Hematopoietic multipotent progenitor cell treated with erythropoietin and hydrocortisone succinate and interleukin-3 and kit ligand, for 17 days (in vitro differentiated cells): ENCODE measurements at regions not wholly inside any gene's neighbourhood (a gene's known extent, or its start where the extent isn't known, plus 50 kb on each side); places are given as distances from the start of the nearest gene placed in this dataset.
"Not testable (repeated sequence)": the region's sequence is repeated elsewhere in the genome, so short reads cannot be mapped to it uniquely, and the experiment has no call there.

ENCODE experiments used
- DNase-seq: peaks from one replicate; pipeline ENCODE4 v3.0.0-alpha.2; 2015; ENCODE audit warnings: low spot score

DNA sequence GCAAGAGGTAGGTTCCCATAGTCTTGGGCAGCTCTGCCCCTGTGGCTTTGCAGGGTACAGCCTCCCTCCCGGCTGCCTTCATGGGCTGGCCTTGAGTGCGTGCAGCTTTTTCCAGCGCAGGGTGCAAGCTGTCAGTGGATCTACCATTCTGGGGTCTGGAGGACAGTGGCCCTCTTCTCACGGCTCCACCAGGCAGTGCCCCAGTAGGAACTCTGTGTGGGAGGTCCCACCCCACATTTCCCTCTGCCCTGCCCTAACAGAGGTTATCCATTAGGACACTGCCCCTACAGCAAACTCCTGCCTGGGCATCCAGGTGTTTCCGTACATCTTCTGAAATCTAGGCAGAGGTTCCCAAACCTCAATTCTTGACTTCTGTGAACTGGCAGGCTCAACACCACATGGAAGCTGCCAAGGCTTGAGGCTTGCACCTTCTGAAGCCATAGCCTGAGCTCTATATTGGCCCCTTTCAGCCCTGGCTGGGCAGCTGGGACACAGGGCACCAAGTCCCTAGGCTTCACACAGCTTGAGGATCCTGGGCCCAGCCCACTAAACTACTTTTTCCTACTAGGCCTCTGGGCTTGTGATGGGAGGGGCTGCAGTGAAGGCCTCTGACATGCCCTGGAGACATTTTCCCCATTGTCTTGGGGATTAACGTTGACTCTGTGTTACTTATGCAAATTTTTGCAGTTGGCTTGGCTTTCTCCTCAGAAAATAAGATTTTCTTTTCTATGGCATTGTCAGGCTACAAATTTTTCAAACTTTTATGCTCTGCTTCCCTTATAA is 482.7 kb downstream of the CNTN3 start:
- DNase-seq = not testable (repeated sequence)

DNA sequence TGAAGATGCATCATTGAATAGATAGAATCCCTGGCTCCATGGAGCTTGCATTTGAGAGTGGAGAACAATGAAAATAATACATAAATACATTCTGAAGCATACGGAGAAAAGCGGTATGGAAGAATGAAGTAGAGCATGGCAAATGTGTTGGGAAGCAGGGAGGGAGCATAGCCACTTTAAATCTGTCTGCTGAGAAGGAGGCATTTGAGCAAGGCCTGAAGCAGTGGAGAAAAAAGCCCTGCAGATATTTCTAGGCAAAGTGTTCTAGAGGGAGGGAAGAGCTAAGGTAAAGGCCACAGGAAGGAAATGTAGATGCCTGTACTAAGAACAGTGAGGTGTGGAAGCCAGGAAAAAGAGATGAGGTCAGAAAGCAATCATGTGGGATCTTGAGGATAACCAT is 484.8 kb downstream of the CNTN3 start:
- no peak for DNase-seq

DNA sequence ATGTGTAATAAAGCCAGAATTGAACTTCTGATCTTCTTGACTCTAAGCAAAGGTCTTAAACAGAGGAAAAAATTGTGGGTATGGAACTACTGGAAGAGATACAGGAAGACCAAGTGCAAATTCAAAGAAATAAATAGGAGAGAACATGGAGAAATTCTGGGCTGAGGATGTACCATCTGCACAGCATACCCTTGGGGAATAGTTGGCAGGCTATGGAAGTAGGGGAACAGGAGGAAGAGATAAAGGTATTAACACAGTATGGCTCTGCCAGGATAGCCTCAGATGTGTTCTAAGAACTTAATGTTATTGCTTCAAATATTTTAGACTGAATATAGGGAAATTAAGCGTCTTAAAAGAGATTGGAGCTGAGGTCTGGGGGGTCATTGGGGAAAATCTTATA is 485.4 kb downstream of the CNTN3 start:
- no peak for DNase-seq

DNA sequence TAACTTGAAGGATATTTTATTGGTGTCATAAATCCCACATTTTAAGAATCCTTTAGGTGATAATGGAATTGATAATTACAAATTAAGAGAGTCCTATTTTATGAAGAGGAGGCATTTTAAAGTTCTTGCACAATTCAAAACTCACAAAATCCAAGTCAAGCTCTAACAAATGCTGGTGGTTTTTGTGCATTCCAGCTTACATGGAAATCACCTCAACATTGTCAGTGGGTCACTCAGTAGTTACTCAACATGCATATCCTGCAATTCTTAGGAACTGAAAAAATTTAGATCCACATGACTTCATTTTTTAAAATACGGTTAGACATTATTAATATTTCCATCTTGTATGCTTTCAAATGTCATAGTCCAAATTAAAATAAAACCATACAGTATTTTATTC is 487.2 kb downstream of the CNTN3 start:
- DNase-seq = no peak

DNA sequence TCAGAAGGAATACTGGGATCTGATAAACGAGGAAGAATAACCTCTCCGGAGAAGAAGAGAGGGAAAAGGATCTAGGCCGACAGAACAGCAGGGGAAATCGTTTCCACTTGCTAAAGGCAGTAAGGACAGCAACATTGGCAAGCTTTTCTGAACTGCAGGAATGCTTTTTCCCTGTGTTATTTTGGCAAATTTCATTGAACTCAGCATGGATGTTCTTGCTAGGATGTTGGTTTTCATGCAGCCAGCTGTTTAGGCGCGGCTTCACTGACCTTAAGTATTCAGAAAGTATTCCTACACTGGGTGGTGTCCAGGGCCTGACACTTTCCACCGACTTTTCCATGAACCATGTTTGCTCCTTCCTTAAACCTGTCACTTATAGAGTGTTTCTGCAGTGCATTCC is 489.7 kb downstream of the CNTN3 start:
- DNase-seq = no peak

DNA sequence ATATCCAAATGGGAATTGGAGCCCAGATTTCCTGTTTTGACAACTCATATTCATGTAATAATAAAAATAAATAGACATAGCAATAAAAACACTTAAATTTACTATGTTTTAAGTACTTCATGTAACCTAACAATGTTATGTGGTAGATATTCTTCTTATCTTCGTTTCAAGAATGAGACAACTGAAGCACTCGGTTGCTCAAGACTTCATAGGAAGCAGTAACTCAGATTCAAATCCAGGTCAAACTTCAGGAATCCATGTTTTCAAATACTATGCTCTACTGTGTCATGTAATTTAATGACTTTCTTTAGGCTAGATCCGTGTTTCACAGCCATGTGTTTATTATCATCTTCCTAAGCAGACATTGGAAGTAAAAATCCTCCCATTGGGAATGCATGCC is 492.2 kb downstream of the CNTN3 start:
- DNase-seq = no peak

DNA sequence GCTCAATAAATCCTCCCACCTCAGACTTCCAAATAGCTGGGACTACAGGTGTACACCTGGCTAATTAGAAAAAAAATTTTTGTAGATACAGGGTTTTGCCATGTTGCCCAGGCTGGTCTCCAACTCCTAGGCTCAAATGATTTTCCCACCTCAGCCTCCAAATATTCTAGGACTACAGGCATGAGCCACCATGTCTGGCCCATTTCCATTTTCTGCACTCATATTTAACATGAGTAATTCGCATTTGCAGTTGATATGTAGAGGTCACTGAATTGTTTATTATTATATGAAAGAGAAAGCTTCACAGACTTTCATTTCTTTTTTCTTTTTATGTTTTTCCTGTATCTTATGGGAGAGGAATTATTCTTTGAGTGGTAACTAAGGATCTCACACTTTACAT is 492.7 kb downstream of the CNTN3 start:
- no peak for DNase-seq

DNA sequence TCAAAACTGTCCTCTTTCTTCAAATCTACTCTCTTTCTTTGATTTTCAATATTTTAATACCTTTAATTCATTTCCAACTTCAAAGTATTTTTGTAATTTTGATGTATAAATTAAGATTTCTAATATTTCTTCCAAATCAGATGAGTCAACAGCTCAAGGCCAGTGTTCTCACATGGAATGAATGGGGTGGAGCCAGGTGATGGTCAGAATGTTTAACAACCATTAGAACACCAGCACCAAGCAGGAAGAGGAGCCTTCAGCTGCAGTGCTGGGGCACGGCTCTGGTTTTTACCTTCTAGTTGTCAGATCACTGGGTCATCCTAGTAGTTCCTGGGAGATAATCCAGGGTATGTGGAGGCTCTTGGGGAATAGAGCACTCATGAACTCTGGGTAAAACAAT is 494.5 kb upstream of the PDZRN3 start:
- no peak for DNase-seq

DNA sequence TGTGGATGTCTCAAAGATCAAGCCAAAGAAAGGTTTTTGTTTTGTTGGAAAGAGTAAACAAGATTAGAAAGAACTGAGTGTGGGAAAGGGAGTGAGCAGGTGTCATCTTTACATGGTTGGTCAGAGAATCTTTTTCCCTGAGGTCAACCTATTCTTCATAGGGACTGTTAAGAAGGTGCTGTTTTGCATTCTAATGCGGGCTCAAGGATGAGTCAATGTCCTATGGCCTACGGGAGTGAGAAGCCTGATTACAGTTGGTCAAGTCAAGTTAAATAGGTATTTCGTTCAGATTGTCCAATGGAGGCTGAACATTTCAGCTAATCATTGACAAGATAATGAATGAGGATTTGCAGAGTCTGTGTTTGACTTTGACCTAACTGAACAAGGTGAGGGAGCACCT is 491.2 kb upstream of the PDZRN3 start:
- DNase-seq = no peak

DNA sequence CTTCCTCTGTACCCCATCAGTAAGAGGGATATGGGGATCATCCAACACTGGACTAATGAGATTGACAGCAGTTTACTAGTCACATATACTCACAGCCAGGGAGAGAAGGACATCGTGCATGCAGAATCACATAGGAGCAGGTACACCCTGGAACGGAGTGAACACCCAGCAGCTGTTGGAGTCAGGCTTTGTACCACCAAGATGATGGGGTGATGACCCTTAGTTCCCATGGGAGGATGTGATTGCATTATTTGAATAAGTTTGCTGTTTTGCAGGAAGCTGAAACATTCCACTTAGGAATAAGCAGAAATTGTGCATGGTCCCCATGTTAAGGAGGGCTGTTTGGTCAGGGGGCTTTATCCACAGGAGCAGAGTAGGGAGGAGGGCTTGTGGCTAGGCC is 482.7 kb upstream of the PDZRN3 start:
- no peak for DNase-seq

DNA sequence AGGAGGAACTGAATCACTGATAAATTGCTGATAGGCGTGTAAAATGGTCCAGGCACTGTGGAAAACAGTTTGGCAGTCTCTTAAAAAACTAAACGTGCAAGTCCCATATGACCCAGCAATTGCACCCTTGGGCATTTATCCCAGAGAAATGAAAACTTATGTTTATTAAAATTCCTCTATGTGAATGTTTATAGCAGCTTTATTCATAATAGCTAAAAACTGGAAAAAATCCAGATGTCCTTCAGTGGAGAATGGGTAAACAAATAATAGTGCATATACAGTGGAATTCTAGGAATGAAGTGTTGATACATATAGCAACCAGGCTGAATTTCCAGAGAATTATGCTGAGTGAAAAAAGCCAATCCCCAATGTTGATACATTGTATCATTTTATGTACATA is 482.2 kb upstream of the PDZRN3 start:
- DNase-seq = no peak

DNA sequence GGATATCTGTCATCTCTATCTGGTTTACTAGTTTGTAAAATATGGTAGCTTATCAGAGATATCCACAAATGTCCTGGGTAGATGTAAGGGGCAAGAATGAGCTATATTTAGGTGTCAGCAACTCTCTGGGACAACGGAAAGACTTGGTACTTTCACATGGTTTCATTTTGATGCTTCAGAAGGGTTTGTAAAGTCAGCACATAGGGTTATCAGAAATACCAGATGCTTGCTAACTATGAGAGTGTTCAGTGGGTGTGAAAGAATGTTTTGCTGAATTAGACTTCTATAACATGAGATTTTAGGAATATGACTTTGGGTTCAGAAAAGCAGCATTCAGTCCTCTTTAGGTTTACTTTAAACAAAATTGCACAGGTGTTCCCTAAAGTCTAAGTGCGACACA is 466.5 kb upstream of the PDZRN3 start:
- no peak for DNase-seq

DNA sequence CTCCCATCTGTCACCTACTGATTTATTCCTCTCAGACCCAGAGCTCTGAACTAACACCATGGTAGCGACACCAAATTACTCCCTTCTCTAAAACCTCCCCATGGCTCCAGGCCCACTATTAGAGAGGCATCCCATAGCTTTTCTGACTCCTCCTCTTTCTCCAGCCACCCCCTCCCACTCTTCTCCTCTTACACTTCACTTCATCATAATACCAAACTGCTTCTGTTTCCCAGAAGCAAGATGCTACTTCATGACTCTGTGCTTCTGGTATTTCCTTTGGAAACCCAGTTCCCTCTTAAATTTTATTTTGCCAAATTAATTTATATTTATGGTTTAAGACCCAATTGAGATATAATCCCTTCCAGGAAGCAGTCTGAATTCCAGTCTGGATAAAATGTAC is 465.1 kb upstream of the PDZRN3 start:
- no peak for DNase-seq

DNA sequence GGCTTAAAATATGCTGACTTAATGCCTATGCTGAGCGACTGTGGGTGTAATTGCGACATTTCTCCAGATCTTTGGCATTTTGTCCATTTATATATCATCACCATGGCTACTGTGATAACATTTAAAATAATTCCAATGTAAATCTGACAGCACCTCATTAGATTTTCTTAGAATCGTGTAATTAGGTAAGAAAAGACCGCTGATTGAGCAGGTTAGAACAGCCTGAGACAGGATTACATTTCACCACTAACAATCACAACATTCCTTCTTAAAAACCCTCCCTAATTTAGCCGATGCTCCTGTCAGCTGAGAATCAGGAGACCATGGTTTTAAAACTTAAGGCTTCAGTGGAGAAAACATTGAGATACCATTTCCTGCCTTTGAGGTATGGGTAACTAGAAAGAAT is 455.3 kb upstream of the PDZRN3 start:
- DNase-seq = no peak

DNA sequence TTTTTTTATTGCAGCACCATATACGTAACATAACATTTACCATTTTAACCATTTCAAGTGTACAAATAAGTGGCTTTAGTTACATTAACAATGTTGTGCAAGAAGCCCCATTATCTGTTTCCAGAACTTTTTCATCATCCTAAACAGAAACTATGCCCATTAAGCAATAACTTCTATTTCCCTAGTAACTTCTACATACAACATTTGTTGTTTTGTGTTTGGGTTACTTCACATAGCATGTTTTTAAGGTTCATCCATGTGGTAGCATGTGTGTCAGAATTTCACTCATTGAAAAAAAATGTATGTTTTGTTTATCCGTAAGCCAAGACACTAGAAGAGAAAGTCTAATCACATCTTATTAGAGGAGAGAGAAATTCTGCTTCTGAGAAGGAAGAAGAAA is 450.5 kb upstream of the PDZRN3 start:
- DNase-seq = no peak

DNA sequence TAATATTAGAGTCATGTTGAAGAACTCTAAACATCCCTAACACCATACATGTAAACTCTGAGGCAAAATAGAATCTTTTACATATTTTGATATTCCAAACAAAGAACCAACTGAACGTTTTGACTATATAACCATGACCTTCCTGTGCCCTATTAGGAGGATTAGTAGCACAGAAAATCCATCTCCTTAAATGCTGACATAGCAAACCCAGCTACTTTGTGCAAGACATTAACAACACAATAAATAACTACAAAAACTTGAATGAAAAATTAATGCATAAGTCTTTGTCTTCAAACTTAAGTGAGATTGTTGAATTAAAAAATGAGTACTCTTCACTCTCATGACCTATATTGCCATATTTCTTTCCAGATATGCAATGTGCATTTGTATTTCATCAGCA is 450.0 kb upstream of the PDZRN3 start:
- no peak for DNase-seq

DNA sequence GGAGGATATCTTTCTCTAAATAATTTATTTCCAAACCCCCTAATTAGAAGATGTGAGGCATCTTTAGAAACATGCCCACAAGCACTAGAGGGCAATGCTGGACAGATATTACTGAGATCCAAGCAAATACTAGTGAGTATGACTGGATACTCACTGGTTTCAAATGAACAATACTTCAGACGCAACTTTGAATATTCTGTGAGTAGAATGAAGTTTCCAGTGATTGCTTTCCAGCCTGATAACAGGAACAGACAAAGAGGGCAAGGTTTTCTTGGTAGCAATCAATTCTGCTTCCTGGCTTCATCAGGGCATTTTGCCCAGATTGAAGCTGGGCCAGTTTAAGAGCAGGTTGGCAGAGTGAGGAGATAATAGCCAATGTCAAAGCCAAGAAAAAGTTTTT is 442.6 kb upstream of the PDZRN3 start:
- no peak for DNase-seq

DNA sequence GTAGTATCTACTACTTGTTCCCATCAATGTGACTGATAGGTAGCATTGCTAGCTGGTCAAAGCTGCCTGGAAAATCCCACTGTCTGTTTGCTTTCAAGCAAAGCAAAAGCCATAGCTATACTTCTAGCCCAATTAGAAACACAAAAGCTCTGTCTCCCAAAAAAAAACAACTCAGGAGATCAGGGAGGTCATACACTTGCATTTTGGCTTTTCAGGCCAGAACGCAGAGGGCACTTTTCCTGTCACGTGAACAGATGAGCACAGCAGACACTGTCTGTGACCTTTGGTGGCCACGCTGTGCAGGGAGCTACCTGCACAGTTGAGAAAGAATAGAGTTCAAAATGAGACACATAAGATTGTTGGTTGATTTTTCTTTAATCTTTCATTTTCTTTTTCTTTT is 441.7 kb upstream of the PDZRN3 start:
- no peak for DNase-seq

DNA sequence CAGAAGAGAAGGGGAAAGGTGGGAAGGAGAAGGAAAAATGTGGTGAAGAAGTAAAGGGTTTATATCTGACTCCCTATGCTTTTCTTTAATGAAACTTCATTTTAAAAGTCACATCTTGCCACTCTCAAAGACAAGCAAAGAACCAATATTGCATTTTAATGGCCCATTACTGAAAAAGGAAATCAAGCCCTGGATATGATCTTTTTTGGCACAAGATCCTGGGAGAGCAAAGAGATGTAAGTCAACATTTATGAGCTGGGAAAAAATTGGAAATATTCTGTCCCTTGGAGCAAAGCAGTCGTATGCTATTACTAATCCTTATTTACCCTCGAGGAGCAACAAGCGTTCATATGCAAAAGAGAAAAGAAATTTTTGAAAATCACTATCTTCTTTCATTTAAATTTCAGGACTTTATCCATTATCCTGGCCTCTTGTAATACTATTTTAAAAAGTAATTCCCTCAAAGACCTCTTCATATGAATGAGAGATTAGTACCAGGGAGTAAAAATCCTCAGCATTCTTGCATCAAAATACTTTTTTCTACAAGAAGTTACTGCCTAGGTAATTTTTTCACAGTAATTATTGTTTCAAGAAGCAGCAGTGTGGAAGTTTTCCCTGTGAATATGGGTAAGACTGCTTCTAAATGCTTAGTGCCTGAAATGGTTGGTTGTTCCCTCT is 435.3 kb upstream of the PDZRN3 start:
- DNase-seq = no peak

DNA sequence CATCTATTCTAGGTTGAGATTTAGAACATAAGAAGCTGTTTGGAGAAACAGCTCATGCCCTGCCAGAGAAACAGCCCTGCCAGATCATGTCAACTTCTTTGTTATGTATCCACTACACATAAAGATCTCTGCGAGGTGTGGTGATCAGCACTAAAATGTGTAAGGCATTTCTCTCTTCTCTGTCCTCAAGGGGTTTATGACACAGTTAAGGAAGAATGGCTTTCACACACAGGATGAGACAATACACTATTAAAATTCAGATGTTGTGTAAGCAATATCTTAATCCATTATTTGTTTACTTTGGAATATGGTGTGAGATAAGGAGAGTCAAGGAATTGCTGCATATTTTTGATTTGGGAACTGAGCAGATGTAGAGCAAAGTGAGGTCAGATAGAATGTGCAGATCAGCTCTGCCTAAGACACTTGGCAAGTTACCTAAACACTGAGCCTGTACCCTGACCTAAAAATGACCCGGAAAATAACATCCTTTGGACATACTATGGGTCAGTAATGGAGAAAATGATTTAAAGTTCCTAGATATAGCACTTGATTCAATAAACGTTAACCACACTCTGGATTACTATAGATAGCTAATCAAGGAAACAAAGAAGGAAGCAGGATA is 434.7 kb upstream of the PDZRN3 start:
- no peak for DNase-seq

DNA sequence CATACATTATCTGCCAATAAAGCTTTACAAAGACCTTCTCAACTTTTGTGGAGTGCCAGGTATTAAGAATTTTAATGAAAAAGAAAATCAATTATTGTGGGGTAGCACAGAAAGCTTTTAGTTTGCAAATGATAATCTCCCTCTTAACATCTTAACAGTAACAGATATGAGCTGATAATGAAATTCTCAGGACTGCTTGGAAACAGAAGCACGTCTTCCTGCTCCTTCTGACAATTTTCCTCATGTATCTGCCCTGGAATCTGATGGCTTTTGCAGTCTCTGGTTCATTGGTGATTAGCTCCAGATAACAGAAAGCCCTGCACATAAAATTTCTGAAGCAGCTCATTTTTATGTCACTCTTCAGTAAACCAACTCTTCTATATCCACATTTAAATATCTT is 432.4 kb upstream of the PDZRN3 start:
- DNase-seq = no peak

DNA sequence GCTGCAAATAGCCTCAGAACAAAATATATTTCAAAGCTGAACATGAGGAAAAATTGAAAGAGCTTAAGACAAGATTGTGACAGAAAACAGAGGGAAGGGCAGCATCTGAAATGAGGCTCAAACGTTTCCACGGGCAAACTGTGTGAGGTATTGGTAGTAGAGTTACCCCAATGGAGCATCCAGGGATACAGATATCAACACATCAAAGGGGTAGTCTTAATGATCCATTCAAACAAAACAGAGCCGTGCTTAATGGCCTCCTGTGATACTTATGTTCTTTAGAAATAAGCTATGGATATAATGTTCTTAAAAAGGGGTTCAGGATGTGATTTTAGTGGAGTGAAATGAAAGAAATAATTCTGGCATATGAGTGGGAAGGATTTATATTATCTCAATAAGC is 430.3 kb upstream of the PDZRN3 start:
- no peak for DNase-seq

DNA sequence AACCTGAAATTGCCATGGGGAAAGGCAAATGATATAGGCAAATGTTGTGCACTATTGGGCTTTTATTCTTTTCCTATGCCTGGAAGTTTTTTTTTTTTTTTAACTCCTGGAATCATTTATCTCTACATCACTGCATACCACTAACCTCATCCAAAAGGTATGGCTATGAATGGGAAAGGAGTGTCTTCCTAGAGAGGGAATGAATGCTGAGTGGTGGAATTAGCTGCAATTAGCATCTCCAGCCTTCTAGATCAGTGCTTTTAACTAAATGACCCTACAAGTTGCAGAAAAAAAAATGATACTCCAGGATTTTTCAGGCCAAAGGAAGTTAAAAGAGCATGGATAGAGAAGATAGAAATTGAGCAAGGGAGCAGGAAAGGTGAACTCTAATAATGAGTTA is 429.8 kb upstream of the PDZRN3 start:
- DNase-seq = no peak
